Heart left ventricle (tissue), 13 donors: ENCODE measurements at regions not wholly inside any gene's neighbourhood (a gene's known extent, or its start where the extent isn't known, plus 50 kb on each side); places are given as distances from the start of the nearest gene placed in this dataset.

Source experiments
- CTCF ChIP-seq, 12 donors: fragments of 200-600 bp; sonication (generic) in 4 of 12; IDR thresholded peaks; one replicate each; pipeline versions ENCODE4 v1.5.0 to v1.8.0; 2018 to 2022; ENCODE audit warnings: antibody characterized with exemption in 12 of 12, mild to moderate bottlenecking in 5 of 12
- POLR2A ChIP-seq, 2 donors: fragments of 450-650 bp; IDR thresholded peaks; one replicate each; pipeline ENCODE4 v1.6.1; 2017; ENCODE audit warnings: antibody characterized with exemption in 2 of 2, mild to moderate bottlenecking in 2 of 2, moderate library complexity in 2 of 2
- donor health status: ischemic (EF 13 %, LVEDD 7.1; RV severe dilation, severe dysfunction).
- donor health status: DM: no; HTN: yes; CAD: no.
- donor health status: DM: no; HTN: no; CAD: no.
- donor health status: ischemic (EF 25% LVEDD 6.9; RV normal size, moderate dysfunction).
- donor health status: ischemic (EF 25% LVEDD 5.7; RV mildly dilated, moderate dysfunction).
- donor health status: ischemic (EF 35%, LVEDD 5.7; RV mildly dilated, moderate dysfunction).
- donor health status: nonischemic (EF 11% LVEDD 7.7; RV severe dilation, severe dysfunction).
- donor health status: DM: yes; HTN: yes; CAD: no.
- donor health status: PGD.
- donor health status: ischemic (EF 29% LVEDD 5.4; RV normal size, mild dysfunction).
- donor health status: nonischemic (EF 23%, LVEDD 6.1; RV moderate dilation, normal function).

- no peak for TF ChIP-seq CTCF (IDR thresholded peaks at IDR 0.05)
- no peak for TF ChIP-seq POLR2A (IDR thresholded peaks at IDR 0.05)
These were observed 79.6 kb downstream of the HRH4 start for GRCh38 chr18:24539866-24540617.
